WTC11 (cell line): ENCODE measurements at regions not wholly inside any gene's neighbourhood (a gene's known extent, or its start where the extent isn't known, plus 50 kb on each side); places are given as distances from the start of the nearest gene placed in this dataset.

Source experiments
- CTCF ChIP-seq: fragments of 200-600 bp; IDR thresholded peaks from 2 replicates; pipeline ENCODE4 v1.8.0; 2022; ENCODE audit warnings: antibody characterized with exemption
- ESRRA ChIP-seq: sonication (generic); formaldehyde crosslinking; IDR thresholded peaks from 2 replicates; pipeline ENCODE4 v1.8.1; 2022; ENCODE audit warnings: mild to moderate bottlenecking, missing genetic modification reagents, borderline replicate concordance
- MYBL2 ChIP-seq: sonication (generic); formaldehyde crosslinking; IDR thresholded peaks from 2 replicates; pipeline ENCODE4 v1.8.1; 2023; ENCODE audit warnings: mild to moderate bottlenecking, moderate library complexity, missing genetic modification reagents
- STAT6 ChIP-seq: sonication (generic); formaldehyde crosslinking; conservative IDR thresholded peaks from 2 replicates; pipeline ENCODE4 v1.8.1; 2023; ENCODE audit warnings: mild to moderate bottlenecking, low read depth, missing genetic modification reagents, moderate library complexity
- TF ChIP-seq, protein P1 (sequence below): sonication (generic); formaldehyde crosslinking; IDR thresholded peaks from 2 replicates; pipeline ENCODE4 v1.8.0; 2022; ENCODE audit warnings: mild to moderate bottlenecking, missing genetic modification reagents
- TF ChIP-seq, protein P2 (sequence below): sonication (generic); formaldehyde crosslinking; IDR thresholded peaks from 2 replicates; pipeline ENCODE4 v1.8.0; 2022; ENCODE audit warnings: mild to moderate bottlenecking, missing genetic modification reagents
- TF ChIP-seq, protein P3 (sequence below): fragments of 250-450 bp; sonication (Bioruptor Pico); conservative IDR thresholded peaks from 2 replicates; pipeline ENCODE4 v1.9.0; 2021; ENCODE audit warnings: mild to moderate bottlenecking

DNA sequence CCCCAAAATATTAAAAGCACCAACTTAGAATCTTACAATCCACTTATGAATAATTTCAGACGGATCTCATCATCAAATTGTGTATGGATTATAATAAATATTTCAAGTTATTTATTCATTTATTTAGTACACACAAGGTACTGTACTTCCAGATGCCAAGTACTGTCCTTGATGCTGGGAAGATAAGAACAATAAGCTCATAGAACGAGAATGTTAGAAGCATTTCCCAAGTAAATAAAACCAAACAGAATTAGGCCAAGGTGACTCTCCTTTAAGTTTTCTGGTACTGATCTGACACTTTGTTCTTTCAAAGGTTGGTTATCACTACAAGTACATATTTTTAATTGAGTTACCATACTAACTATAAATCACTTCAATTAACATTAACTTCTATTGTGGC, 416.1 kb upstream of the ETAA1 start:
- TF ChIP-seq MYBL2 (CRISPR knock-in tag) (no peak), STAT6 (no peak), CTCF (no peak), ESRRA (CRISPR knock-in tag) (no peak)
- TF ChIP-seq, protein P1, sequence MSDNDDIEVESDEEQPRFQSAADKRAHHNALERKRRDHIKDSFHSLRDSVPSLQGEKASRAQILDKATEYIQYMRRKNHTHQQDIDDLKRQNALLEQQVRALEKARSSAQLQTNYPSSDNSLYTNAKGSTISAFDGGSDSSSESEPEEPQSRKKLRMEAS = no peak
- TF ChIP-seq, protein P2, sequence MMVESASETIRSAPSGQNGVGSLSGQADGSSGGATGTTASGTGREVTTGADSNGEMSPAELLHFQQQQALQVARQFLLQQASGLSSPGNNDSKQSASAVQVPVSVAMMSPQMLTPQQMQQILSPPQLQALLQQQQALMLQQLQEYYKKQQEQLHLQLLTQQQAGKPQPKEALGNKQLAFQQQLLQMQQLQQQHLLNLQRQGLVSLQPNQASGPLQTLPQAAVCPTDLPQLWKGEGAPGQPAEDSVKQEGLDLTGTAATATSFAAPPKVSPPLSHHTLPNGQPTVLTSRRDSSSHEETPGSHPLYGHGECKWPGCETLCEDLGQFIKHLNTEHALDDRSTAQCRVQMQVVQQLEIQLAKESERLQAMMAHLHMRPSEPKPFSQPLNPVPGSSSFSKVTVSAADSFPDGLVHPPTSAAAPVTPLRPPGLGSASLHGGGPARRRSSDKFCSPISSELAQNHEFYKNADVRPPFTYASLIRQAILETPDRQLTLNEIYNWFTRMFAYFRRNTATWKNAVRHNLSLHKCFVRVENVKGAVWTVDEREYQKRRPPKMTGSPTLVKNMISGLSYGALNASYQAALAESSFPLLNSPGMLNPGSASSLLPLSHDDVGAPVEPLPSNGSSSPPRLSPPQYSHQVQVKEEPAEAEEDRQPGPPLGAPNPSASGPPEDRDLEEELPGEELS (CRISPR knock-in tag) = no peak
- TF ChIP-seq, protein P3, sequence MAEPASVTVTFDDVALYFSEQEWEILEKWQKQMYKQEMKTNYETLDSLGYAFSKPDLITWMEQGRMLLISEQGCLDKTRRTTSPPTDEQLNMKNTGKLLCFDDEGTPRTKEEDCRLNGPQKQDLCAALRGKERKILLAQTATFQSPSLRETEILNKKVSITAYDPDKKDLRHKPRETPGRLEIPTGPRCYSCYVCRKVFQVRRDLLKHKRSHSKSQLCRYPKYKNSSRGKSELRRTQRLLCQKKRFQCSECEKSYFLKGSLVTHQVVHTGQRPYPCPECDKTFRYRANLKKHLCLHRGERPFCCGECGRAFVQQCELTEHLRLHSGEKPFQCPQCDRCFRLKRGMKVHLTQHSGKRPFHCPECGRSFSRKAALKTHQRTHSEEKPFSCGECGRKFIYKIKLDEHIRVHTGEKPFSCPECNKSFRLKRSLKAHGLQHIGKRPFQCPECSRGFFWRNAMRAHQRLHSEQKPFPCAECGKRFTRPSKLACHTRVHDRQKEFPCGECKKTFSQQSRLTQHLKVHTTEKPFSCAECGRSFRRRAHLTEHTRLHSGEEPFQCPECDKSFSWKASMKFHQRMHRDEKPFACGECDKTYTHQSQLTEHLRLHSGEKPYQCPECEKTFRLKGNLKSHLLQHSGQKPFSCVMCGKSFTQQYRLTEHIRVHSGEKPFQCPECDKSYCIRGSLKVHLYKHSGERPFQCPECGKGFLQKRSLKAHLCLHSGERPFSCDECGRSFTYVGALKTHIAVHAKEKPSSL (CRISPR knock-in tag) = no peak
